Loucy (cell line): ENCODE measurements at regions not wholly inside any gene's neighbourhood (a gene's known extent, or its start where the extent isn't known, plus 50 kb on each side); places are given as distances from the start of the nearest gene placed in this dataset.

Source experiments
- EZH2phosphoT487 ChIP-seq: fragments of 200-600 bp; IDR thresholded peaks from 2 replicates; pipeline ENCODE4 v1.6.1; 2018; ENCODE audit warnings: antibody characterized with exemption, mild to moderate bottlenecking, moderate library complexity, borderline replicate concordance
- TF ChIP-seq, protein P1 (sequence below): fragments of 200-600 bp; sonication (generic); conservative IDR thresholded peaks from 2 replicates; pipeline ENCODE4 v1.5.1; 2014; ENCODE audit warnings: mild to moderate bottlenecking, antibody characterized with exemption, low read length

DNA sequence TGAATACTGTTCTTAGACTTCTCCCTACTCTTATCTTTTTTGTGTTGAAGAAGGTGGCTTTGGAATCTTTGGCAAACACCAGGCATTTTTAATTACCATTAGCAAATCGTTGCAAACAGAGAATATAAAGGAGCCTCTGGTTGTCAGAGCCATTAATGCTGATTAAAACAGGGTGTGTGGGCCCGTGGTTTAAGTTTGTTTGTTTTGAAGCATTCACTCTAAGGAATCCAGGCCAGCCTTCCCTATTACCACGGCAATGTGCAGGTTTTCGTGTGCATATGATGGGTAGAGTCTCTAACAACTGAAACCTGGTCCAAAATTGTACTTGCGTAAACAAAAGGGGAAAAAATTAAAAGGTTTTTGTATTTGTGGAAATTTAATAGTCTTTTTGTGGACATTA is 141.2 kb upstream of the GMNC start:
- TF ChIP-seq, protein P1, sequence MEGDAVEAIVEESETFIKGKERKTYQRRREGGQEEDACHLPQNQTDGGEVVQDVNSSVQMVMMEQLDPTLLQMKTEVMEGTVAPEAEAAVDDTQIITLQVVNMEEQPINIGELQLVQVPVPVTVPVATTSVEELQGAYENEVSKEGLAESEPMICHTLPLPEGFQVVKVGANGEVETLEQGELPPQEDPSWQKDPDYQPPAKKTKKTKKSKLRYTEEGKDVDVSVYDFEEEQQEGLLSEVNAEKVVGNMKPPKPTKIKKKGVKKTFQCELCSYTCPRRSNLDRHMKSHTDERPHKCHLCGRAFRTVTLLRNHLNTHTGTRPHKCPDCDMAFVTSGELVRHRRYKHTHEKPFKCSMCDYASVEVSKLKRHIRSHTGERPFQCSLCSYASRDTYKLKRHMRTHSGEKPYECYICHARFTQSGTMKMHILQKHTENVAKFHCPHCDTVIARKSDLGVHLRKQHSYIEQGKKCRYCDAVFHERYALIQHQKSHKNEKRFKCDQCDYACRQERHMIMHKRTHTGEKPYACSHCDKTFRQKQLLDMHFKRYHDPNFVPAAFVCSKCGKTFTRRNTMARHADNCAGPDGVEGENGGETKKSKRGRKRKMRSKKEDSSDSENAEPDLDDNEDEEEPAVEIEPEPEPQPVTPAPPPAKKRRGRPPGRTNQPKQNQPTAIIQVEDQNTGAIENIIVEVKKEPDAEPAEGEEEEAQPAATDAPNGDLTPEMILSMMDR: no peak
- TF ChIP-seq EZH2phosphoT487: no peak
